GM12864 (cell line): ENCODE measurements at regions not wholly inside any gene's neighbourhood (a gene's known extent, or its start where the extent isn't known, plus 50 kb on each side); places are given as distances from the start of the nearest gene placed in this dataset.

Source experiments
- DNase-seq: peaks from one replicate; pipeline ENCODE4 v3.0.0-alpha.2; 2011; ENCODE audit warnings: low read depth
- H3K4me3 ChIP-seq: 2 replicates; pipeline ENCODE4 v1.5.1; 2011; ENCODE audit warnings: mild to moderate bottlenecking, low read depth, low read length, control low read depth
- CTCF ChIP-seq: IDR thresholded peaks from 2 replicates; pipeline ENCODE4 v1.5.1; 2011; ENCODE audit warnings: low read depth, mild to moderate bottlenecking, moderate library complexity, low read length, control low read depth, inconsistent platforms; ENCODE audit errors: missing control alignments

- no peak for DNase-seq
- H3K4me3 ChIP-seq = no peak overlapping the region
- TF ChIP-seq CTCF = no peak
Measured at GRCh38 chr14:71229875-71230274, 322.6 kb downstream of the PCNX1 start.

- no peak overlapping the region; the same call in 1 of the 2 replicates for H3K4me3 ChIP-seq
- no peak for DNase-seq
- TF ChIP-seq CTCF = no peak
Measured at GRCh38 chr14:71230897-71231296, 323.6 kb downstream of the PCNX1 start.

GRCh38 chr14:71231521-71232393 is 324.5 kb downstream of the PCNX1 start:
- peak; percentile 72 for DNase-seq
- no peak for TF ChIP-seq CTCF
- H3K4me3 ChIP-seq = peak overlapping the region; percentile 39

- TF ChIP-seq CTCF = no peak
- no peak overlapping the region for H3K4me3 ChIP-seq
- DNase-seq = no peak
Measured at GRCh38 chr14:71232506-71232905, 325.2 kb downstream of the PCNX1 start.

- DNase-seq = no peak
- H3K4me3 ChIP-seq = no peak overlapping the region
- no peak for TF ChIP-seq CTCF
Measured at GRCh38 chr14:71235875-71236274, 328.6 kb downstream of the PCNX1 start.

GRCh38 chr14:71236487-71236886 is 329.2 kb downstream of the PCNX1 start:
- no peak for TF ChIP-seq CTCF
- H3K4me3 ChIP-seq = no peak overlapping the region
- DNase-seq = no peak

- no peak for DNase-seq
- no peak overlapping the region for H3K4me3 ChIP-seq
- no peak for TF ChIP-seq CTCF
Measured at GRCh38 chr14:71237556-71237955, 330.3 kb downstream of the PCNX1 start.
